ENCODE measurements at regions not wholly inside any gene's neighbourhood (a gene's known extent, or its start where the extent isn't known, plus 50 kb on each side); places are given as distances from the start of the nearest gene placed in this dataset.

DNA sequence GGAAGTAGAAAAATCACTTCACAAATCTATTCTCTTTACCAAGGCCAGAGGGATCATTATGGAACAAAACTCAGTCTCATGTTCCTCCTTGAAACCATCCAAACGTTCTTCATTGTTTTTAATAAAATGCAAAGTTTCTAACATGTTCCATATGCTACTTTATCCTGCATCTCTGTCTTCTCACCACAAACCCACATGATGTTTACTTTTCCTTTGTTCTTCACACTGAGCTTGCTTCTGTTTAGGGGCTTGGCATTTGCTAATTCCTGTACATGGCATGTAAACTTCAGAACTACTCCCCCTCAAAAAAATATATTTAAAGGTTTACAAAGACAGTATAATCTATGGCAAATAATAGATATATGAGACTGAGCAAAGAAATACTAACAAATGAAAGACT lies 651.4 kb downstream of the OTOL1 start:
- no peak for FAIRE-seq
- no peak for TF ChIP-seq POLR2A (IDR thresholded peaks at IDR 0.05; ENCODE audit: low read depth, low read length)

DNA sequence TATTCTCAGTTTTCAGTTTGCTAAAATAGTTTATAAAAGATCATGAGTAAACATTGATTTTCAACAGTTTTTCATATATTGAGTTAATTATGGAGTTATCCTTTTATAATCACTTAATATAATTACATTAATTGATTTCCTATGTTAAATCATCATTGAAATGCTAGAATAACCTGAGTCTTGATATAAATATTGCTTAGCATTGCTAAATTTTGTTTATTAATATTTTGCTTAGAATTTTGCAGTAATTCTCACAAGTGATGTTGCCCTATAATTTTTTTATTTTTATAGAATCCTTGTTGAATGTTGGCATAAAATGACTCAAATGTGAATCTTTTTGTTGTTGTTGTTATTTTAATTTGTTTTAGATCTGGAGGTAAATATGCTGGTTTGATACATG lies 654.2 kb downstream of the OTOL1 start:
- DNase-seq (ENCODE audit: insufficient read length, low spot score) = no peak
- no peak for TF ChIP-seq POLR2A (IDR thresholded peaks at IDR 0.05; ENCODE audit: low read depth, low read length)
- FAIRE-seq = no peak

More for the DNA sequence above, 651.4 kb downstream of the OTOL1 start:
- no peak for DNase-seq (ENCODE audit: insufficient read length, low spot score)

DNA sequence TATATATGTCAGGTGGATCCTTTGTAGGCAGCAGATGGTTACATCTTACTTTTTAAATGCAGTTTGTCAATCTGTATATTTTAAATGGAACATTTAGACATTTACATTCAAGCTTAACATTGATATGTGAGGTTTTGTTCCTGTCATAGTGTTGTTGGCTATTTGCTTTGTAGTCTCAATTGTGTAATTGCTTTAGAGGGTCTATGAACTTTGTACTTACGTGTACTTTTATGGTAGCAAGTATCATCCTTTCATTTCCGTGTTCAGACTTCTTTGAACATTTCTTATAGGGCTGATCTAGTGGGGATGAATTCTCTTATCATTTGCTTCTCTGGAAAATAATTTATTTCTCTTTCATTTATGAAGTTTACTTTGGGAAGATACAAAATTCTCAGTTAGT lies 656.0 kb downstream of the OTOL1 start:
- no peak for TF ChIP-seq POLR2A (IDR thresholded peaks at IDR 0.05; ENCODE audit: low read depth, low read length)
- FAIRE-seq (no peak), DNase-seq (ENCODE audit: insufficient read length, low spot score) (no peak)

DNA sequence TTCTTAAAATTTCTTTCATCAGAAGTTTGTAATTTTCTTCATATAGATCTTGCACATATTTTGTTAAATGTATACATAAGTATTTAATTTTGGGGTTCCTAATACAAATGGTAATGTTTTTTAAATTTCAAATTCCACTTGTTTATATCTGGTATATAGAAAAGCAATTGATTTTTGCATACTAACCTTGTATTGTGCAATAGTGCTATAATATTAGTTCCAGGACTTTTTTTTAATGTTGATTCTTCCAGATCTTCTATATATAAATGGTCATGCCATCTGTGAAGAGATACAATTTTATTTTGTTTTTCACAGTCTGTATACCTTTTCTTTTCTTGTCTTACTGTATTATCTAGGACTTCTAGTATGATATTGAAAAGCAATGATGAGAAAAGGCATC lies 665.0 kb downstream of the OTOL1 start:
- no peak for TF ChIP-seq POLR2A (IDR thresholded peaks at IDR 0.05; ENCODE audit: low read depth, low read length)
- no peak for DNase-seq (ENCODE audit: insufficient read length, low spot score)
- no peak for FAIRE-seq

DNA sequence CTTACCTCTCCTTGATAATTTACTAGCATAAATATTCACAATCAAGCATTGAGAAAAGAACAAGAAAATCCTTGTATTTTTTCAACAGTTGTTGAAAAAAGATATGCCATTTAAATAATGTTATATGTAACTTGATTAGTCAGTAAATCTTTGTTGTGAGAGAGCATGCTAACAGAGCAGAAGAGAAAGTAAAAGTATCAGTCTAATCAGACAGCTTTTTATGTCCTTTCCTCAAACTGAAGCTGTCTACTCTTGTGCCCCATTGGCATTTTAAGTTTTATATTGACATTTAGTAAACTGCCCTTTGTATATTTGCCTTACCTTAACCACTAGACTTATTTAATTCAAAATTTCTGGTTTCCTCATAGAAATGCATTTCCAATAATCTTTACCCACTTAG lies 668.7 kb downstream of the OTOL1 start:
- no peak for DNase-seq (ENCODE audit: insufficient read length, low spot score)
- FAIRE-seq = no peak
- TF ChIP-seq POLR2A (IDR thresholded peaks at IDR 0.05; ENCODE audit: low read depth, low read length) = no peak

DNA sequence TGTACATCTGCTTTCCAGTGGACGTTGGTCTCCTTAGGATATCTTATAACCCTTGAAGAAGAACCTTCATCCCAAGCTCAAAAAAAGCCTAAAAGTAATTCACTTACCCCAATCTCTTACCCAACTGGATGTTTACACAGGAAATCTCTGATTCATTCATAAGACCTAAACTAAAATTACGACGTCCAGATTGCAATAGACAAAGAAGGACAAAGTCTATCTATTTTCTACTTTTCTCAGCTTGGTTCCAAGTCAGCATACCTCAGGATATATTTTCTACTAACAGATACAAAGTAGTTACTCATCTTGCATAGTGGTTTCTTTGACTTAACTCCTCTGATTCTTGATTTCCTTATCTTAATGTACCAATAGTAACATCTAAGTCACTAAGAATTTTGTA lies 669.9 kb downstream of the OTOL1 start:
- no peak for FAIRE-seq
- TF ChIP-seq POLR2A (IDR thresholded peaks at IDR 0.05; ENCODE audit: low read depth, low read length) = no peak
- no peak for DNase-seq (ENCODE audit: insufficient read length, low spot score)

DNA sequence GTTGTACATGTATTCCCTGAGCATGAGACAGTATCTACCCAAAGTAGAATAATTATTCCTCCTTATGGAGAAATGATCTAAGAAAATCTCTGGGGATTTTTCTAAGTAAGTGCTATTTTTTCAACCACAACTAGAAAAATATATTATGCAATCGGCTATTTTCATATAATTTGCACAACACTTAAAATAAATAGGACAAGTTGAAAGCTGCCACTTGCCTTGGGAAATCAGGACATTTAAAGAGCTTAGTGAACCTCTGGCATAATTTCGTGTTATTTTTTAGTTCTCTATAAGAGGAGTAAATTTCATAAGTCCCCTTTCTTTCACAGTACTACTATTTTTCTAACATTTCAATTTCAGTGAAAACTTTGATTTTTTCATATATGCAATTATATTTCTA lies 672.1 kb downstream of the OTOL1 start:
- DNase-seq (ENCODE audit: insufficient read length, low spot score) (no peak), FAIRE-seq (no peak)
- no peak for TF ChIP-seq POLR2A (IDR thresholded peaks at IDR 0.05; ENCODE audit: low read depth, low read length)

DNA sequence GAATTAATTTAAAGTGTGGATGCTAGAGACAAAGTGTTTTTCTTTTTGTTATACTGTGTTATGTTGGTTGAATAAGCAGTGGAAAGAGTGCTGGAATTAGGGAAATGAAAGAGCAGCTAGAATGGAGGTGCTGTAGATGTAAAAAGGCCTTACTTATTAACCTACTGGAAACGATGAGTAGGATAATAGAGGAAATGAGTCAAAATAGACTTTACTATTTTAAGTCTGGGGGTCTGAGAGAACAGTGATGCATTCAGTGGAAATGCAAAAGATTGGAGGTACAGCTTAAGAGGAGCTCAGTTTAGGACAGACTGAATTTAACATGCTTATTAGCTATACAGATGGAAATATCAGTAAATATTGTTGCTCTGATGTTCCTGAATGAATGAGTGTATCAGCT lies 674.0 kb downstream of the OTOL1 start:
- DNase-seq (ENCODE audit: insufficient read length, low spot score) (no peak), FAIRE-seq (no peak)
- TF ChIP-seq POLR2A (IDR thresholded peaks at IDR 0.05; ENCODE audit: low read depth, low read length) = no peak

DNA sequence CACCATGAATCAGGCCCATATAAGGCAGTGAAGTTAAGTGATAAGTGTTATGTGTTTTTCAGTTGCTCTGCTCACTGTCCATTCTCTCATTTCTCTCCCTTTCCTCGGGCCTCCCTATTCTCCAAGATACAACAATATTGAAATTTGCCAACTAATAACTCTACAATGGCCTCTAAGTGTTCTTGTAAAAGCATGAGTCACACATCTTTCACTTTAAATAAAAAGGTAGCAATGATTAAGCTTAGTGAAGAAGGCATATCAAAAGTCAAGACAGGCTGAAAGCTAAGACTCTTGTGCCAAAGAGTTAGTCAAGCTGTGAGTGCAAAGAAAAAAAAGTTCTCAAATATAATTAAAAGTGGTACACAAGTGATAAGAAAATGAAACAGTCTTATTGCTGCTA lies 675.4 kb downstream of the OTOL1 start:
- no peak for FAIRE-seq
- DNase-seq (ENCODE audit: insufficient read length, low spot score) = no peak
- no peak for TF ChIP-seq POLR2A (IDR thresholded peaks at IDR 0.05; ENCODE audit: low read depth, low read length)

DNA sequence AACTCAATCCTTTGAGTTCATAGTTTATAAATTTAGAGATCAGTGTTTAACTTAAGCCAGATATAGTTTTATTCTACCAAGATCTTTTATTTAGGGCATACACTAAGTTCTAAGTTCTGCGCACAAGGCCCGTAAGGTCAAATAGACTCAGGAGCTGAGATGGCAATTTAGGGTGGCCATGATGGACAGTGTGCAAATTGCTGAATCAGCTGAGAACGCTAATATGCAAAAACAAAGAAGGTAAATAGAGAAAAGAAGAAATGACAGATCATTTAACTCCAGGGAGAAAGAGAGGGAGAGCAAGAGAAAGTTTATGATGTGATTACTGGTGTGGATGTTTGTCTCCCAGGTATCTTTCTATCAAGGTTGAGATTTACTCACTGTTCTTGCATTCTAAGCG lies 678.5 kb downstream of the OTOL1 start:
- FAIRE-seq (no peak), DNase-seq (ENCODE audit: insufficient read length, low spot score) (no peak)
- TF ChIP-seq POLR2A (IDR thresholded peaks at IDR 0.05; ENCODE audit: low read depth, low read length) = no peak

DNA sequence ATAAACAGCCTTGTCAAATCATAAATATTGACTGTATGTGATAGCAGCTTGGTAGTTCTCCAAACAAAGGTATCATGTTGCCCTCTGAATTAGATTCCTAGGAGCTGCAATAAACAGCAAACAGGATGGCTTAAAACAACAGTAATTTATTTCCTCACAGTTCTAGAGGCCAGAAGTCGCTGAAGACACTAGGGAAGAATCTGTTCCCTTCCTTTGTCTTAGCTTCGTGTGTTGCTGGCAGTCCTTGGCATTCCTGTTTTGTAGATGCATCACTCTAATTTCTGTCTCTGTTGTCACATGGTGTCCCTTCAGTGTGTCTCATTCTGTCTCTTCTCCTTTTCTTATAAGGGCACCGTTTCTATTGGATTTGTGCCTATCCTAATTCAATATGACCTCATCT lies 679.3 kb downstream of the OTOL1 start:
- DNase-seq (ENCODE audit: insufficient read length, low spot score) (no peak), FAIRE-seq (no peak)
- no peak for TF ChIP-seq POLR2A (IDR thresholded peaks at IDR 0.05; ENCODE audit: low read depth, low read length)

DNA sequence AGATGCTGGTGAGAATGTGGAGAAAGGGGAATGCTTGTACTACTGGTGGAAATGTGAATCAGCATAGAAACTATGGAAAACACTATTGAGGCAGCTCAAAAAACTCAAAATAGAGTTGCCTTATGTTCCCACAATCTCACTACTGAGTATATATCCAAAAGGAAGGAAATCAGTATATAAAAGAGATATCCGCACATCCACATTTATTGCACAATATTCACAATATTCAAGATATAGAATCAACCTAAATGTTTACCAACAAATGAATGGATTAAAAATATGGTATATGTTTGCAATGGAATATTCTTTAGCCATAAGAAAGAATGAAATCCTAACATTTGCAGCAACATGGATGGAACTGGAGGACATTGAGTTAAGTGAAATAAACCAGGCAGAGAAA lies 686.8 kb downstream of the OTOL1 start:
- DNase-seq (ENCODE audit: insufficient read length, low spot score) (no peak), FAIRE-seq (no peak)
- TF ChIP-seq POLR2A (IDR thresholded peaks at IDR 0.05; ENCODE audit: low read depth, low read length) = no peak

DNA sequence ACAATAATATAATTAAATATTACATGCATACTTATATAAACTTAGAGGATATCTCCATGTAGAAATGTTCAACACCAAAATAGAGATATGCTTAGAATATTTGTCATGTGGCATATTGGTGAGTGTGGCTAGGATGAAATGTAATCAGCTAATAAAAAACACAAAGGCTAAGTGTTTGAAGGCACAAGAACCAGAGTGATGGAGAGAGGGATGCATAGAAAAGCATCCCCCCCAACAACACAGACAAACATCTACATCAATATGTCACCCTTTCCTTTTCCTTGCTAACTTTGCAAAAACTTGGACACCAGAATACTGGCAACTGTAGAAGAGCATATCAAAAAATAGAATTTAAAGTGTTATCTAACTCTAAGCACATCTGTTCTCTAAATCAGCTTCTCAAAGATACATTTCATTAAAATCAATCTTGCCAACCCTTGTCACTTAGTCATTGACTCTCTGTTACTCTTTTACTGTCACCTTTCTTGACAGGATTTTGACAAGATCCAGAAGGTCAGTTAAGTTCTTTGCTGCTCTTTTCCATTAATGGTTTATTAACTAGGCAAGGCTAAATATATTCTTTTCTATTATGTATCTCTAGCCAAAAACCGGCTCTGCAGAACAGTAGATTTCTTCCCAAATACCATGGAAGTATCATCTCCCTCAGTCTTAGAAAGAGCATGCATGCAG lies 695.9 kb downstream of the OTOL1 start:
- no peak for DNase-seq (ENCODE audit: insufficient read length, low spot score)

DNA sequence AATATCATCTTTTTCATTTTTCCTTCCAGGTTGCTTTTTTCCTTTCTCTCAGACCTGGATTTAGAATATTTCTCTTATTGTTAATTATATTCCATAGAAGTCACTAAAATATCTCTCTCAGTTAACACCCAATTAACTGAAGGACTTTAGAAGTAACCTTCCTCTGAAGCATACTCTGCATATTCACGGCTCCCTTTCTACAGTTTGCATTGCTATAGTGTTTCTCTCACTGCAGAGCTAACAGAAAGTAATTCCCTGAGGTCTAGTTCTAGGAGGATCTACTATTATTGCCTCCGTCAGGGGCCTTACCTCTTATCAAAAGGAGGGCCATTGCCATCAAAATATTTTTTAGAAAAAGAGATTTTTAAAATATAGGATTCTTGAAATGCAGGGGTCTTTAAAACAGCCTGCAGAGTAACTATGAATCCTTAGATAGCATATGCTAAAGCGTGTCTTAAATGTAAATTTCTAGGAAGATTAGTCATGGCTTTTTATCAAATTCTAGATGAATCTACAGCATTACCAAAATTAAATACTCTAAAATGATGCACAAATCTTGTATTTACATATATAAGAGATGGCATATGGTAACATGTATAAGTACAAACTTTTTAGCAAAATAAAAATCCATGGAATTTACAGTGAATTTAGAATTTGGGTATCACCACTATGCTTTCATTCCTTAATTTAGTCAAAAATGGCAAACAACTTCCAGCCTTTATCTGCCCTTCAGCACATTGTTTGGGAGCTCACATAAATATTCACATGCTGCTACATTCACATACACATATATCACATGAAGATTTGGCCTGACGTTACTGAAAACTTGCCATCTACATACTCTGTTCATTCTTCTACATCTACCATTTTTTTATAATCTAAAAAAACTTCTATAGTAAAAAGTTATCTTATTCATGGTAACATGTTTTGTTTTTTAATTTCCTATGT lies 696.8 kb downstream of the OTOL1 start:
- no peak for TF ChIP-seq POLR2A (IDR thresholded peaks at IDR 0.05; ENCODE audit: low read depth, low read length)
- no peak for DNase-seq (ENCODE audit: insufficient read length, low spot score)
- no peak for FAIRE-seq

More for the DNA sequence above, 695.9 kb downstream of the OTOL1 start:
- no peak for TF ChIP-seq POLR2A (IDR thresholded peaks at IDR 0.05; ENCODE audit: low read depth, low read length)
- FAIRE-seq = no peak

DNA sequence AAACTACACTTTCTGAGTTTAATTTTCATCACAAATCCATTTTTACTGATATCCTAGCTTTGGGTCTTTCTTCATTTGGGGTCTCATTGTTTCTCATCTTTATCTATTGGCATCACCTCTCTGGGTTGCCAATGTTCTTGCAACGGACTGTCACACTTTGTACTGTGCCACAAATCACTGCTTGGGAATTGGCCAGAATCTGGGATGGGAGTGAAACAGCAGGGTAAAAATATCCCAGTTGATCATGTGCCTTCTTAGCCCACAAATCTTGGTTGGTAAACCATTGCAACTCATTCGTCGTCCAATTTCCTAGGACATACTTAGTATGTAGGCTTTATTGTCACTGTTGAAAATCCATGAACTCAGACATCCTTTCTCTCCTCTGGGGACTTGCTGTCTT lies 698.5 kb downstream of the OTOL1 start:
- DNase-seq (ENCODE audit: insufficient read length, low spot score) = no peak
- FAIRE-seq = no peak
- TF ChIP-seq POLR2A (IDR thresholded peaks at IDR 0.05; ENCODE audit: low read depth, low read length) = no peak
